Activated CD8-positive, alpha-beta memory T cell treated with anti-CD3 and anti-CD28 coated beads, Interleukin-2, amount 50 U/mL, for 1 hour (primary cell): ENCODE measurements at regions not wholly inside any gene's neighbourhood (a gene's known extent, or its start where the extent isn't known, plus 50 kb on each side); places are given as distances from the start of the nearest gene placed in this dataset.

ENCODE experiments used
- DNase-seq: peaks from one replicate; pipeline ENCODE4 v3.0.0-alpha.2; 2020; ENCODE audit errors: extremely low read depth

- no peak for DNase-seq
These were observed 79.3 kb upstream of the DRD2 start for GRCh38 chr11:113554526-113554925.

- no peak for DNase-seq
These were observed 78.7 kb upstream of the DRD2 start for GRCh38 chr11:113553915-113554314.

DNA sequence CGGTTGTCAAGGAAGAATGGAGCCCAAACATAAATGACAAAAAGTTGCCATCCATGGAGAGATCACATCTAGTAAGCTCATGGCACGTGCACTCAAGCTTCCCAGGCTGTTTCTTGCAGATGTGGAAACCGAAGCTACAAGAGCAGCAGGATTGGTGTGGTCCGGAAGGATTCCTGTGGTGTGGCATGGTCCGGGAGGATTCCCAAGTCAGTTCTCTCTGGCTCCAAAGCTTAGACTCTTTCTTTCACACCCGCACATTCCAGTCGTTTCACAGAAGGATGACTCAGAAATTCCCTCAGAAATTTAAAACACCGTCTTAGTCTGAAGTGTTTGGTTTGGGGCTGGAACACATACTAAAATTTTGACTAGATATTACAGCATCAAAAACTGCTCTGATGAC lies 78.0 kb upstream of the DRD2 start:
- DNase-seq, result no peak

- DNase-seq, result no peak
These were observed 77.1 kb upstream of the DRD2 start for GRCh38 chr11:113552271-113552670.

- no peak for DNase-seq
These were observed 76.4 kb upstream of the DRD2 start for GRCh38 chr11:113551645-113552044.

DNA sequence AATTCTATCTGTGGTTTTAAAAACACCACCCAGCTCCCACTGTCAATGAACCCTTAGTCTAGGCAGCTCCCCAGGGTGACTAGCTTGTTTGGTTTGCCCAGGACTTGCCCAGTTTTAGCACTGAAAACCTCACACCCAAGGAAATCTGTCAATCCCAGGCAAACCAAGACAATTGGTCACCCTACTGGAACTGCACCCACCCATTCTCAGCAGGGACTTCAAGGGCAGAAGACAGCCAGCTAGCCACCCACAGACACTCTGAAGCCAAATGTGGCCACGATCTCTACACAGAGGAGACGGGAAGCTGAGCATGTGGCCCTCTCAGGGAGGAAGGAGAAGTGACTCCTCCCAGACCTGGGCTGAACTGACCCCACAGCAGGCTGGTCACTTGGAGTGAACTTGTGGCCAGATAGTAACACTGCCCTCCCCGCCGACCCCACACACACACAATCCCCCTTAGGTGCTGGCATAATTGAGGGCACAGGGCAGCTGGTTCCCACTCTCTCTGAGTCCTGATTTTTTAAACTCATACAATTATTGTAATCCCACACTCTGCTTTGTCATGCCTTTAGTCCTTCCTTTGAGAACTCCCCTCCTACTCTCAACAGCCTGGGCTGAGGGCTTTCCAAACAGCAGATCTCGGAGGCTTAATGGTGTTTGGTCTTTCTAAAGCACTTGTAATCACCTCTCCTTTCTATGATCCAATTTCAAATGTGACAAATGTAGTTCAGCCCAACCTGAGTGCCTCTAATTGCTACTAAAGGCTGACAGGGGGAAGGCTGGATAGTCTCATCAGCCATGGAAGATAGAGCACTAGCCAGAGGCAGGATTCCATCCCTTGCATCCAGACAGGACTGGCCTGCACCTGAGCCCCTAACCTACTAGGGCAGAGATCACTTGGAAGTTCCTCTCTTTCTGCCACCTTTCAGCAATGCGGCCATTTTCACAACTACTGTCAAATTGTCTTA lies 74.7 kb upstream of the DRD2 start:
- no peak for DNase-seq

DNA sequence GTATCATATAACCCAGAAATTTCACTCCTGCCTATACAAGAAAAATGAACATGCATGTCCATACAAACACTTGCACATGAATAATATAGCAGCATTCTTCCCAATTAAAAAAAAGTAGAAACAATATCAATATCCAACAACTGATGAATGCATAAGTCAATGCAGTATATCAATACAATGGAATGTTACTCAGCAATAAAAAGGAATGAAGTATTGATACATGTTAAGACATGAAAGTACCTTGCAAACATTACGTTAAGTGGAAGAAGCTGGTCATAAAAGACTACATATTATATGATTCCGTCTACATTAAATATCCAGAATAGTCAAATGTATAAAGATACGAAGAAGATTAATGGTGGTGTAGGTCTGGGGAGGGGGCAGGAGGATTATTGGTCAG lies 73.9 kb upstream of the DRD2 start:
- DNase-seq, result no peak

DNA sequence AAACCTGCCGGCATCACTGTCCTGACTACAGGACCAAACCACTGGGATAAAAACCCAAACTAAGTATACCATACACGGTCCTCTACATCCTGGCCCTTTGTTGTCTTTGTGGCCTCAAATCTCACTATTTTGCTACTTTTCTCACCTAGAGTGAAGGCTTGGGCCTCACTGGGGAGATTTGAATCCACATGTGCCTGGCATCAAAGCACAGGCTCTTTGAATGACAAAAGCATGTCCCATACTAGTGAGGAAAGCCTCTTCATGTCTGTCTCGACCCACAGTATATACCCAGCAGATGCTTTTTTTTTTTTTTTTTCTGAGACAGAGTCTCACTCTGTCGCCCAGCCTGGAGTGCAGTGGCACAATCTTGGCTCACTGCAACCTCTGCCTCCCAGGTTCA lies 72.5 kb upstream of the DRD2 start:
- DNase-seq, result no peak

DNA sequence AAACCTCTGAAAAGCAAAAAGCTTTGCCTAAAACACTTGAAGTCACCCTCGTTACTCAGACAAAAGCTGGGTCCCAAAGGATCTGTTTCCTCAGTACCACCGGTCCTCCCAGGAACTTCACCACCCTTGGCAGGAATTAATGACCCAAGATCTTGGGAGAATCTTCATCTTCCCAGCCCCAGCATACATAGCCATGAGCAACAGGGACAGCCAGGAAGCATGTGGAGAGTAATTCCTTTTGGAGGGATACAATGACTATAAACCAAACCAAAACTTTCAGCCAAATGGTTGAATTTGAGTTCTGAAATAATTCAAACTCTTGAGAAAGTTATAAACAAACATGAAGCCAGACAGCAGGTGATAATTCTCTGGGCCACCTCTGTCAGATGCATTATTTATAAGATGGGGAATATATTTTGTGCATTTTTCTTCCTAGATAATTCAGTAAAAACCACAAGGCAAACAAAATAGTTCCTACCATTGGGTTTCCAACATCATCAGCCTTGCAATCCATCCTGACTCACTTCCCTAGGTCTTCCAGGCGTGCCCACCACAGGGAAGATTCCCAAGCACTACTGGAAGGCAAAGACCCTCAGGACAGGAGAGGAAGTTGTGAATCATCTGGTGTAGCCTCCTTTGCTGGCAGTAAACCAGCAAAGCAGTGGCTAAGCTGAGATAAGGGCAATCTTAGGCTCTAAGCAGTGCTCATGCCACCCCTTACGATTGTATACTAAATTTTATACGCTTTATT lies 71.7 kb upstream of the DRD2 start:
- DNase-seq, result no peak

DNA sequence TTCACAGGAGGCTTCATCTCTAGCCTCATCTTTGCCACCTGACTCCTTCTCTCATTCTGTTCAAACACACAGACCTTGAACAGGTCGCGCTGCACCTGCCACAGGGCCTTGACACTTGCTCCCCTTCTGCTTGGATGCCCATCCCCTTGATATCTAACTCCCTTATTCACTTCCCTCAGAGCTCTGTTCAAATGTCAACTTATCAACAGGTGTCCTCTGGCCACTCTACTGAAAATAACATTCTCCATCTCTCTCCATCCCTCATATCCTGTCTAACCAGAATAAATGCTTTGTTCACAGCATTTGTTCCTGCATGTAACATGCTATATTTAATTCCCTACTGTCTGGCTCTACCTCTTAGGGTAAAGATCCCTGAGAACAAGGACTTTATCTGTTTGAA lies 67.2 kb upstream of the DRD2 start:
- no peak for DNase-seq

DNA sequence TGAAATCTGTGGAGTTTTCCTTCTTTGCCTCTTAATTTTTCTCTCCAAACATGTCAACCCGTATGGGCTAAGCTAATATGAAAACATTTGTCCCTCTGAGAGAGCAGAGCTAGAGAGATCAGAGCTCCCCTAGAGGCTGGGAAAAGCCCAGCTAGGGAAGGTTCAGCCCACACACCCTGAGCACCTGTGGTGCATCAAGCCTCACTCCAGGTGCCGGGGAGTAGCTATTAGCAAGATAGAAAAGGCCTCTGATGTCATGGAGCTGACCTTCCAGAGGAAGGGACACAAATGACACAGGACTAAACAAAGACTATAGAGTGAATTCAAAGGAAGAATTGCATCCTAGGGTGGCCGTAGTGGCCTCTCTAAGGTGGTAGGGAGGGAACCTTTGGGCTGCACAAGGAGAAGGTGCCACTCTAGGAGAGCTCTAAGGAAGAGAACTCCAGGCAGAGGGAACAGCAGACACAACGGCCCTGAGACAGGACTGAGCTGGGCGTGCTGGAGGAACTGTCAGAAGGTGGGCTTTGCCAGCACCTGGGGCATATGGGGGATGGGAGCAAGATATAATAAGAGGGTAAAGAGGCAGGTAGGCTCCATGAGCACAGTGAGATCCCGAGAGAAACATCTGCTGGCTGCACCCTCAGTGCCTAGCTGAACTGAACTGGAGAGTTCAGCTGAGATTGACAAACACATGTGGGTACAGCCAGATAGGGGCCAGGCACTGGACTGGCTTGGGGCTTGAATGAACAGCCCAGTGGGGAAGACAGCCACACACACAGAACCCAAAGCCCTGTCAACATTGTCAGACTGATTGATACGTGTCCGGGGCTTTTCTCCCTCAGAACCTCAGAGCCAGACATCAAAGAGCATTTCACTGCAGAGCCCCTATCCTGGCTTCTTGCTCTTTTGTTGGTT lies 65.5 kb upstream of the DRD2 start:
- no peak for DNase-seq

DNA sequence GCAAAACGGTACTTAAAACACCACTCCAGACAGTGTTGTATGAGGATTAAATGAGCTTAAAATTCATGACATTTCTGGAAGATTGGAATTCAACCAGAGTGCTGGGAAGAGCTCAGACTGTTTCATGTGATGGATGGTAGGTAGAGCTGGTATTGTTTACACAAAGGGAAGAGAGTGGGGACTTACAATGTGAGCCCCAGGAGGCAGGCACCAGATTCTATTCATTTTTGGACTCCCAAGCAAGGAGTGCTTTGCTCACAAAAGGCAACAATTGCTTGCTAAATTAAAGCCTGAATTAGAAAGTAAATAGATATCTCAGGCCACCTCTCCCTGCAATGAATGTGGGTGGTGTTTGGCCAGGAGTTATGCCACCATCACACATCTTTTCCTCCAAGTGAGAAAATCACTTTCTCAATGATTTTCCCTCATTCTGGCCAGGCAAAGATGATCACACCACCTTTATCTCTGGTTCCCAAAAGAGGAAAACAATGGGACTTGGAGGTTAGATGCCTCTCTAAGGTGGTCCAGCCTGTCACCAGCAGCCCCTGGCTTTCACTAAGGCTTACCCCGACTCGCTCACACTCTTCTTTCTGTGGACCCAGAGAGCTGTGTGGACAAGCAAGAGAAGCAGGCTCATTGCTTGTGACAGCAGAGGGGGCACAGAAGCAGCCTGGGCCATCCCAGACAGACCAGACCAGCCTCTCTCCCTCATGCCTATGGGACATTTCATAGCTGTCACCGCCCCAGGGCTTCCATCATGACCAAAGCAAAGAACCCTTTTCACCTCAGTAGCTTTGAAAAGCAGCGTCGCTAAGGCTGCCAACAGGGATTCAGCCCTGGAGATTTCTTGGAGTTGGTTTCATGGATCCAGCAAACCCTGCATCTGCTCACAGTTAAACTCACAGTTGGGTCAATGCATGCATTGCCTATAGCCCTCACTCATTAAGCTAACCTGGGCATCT lies 63.5 kb upstream of the DRD2 start:
- DNase-seq, result no peak

DNA sequence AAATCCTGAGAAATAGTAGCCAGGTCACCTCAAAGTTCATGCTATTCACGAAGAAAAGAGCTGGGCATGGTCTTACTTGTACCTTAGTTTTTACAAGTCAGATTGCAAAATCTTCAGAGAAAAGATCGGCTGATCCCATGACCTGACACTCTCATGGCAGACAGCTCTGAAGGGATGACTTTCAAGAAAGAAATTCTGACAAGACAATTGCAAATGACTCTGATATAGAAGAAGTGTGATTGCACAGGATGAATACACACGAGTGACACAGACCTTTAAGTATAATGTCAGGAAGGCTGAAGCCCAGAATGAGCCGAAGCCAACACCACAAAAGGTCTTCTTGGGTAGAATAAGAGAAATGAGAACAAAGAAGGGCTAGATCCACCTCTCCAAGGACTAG lies 59.4 kb upstream of the DRD2 start:
- no peak for DNase-seq

DNA sequence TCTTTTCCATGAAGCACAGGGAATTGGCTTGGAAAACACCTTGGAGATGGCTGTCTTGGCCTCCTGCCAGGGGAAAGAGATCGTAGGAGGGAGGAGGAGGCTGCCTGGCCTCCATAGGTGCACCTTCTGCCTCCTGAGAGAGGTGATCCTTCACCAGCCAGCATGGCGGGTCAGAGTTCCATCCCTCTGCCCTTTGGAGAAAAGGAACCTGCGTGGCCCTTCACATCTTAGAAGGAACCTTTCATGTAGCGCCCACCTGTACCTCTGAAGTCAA lies 58.2 kb upstream of the DRD2 start:
- no peak for DNase-seq

DNA sequence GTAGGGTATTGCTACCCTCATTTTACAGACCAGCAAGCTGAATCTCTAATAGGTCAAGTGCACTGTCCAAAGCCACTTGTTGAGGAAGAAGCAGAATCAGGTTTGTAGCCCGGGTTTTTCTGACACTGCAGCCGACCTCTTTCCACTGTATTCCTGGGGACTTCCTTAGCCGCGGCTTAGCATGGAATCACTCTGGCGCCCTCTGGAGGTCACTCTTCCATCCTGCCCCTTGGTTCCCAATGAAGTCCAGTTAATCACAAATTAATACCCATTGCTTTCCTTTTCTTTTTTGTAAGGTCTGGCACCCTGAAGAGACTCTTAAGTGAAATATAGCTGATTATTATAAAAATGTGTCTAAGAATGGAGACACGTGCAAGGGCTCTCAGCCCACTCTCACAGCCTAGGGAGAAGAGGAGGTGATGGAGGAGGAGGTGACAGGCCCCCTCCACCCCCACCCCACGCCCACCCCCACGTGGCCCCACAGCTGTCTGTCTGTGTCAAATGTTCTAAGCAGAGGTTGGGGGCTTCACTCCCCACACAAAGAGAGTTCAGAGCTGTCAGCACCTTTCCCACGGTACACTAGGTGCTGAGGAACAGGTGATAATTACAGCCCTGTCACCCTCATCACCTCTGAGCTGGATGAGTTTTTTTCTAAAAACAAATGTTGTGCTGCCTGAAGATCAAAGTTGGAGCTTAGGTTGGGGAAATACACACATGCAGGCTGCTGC lies 57.7 kb upstream of the DRD2 start:
- DNase-seq, result peak; percentile 5

GRCh38 chr11:113531575-113532451 lies 56.6 kb upstream of the DRD2 start:
- no peak for DNase-seq

DNA sequence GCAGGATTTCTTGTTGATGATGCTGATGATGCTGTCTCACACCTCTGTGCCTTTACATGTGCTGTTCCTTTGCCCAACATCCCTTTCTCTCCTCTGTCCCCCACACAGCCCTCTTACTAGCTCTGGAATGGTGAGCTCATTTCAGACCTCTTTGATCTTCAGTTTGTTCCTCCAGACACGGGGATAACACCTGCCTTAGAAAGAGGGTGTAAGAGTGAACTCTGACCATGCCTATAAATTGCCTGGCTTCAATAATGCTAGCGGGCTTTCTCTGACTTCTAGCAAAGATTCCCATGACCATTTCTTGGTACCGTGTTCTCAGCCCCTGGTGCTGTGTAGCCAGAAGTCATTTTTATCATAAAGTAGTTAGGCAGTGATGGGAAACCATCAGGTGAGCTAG lies 55.9 kb upstream of the DRD2 start:
- DNase-seq, result no peak

DNA sequence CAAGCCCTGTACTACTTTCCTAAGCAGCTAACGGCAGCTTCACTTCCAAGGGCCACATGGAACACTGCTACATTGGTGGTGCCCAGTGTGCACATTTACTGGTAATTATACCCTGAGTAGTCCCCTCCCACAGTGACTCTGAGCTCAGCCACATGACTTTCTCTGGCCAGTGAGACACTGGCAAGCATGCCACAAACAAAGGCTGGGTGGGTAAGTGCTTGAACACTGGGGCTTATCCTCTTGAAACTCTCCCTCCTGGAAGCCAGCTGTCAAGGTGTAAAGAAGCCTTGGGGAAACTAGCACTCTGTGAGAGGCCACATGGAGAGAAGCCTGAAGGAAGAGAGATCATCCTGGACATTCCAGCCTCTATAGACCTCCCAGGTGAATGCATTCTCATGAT lies 54.4 kb upstream of the DRD2 start:
- no peak for DNase-seq

DNA sequence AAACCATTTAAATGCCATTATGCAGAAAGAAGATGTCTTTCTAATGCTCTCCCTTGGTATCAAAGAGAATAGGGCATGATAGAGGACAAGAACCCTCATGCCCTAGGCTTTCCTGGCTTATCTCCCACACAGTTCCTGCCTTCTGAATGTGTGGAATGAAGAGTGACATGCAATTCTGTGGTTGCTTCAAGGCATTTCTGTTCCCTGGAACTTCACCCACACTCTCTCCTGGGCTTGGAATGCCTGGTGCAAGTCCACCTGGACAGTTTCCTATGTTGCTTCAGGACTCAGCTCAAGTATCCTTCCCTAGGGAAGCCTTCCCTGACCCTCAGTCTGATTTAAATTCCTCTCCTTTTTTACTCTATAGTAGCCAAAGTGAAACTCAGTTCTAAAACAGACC lies 53.8 kb upstream of the DRD2 start:
- no peak for DNase-seq
